ENCODE measurements at regions not wholly inside any gene's neighbourhood (a gene's known extent, or its start where the extent isn't known, plus 50 kb on each side); places are given as distances from the start of the nearest gene placed in this dataset.
A peak's percentile ranks its signal among the peaks of the same experiment; 100 is the strongest.
"Not testable (repeated sequence)": the region's sequence is repeated elsewhere in the genome, so short reads cannot be mapped to it uniquely, and the experiment has no call there.

GRCh38 chr6:27773542-27774263 lies 138.5 kb downstream of the OR2B2 start:
- not testable (repeated sequence) for DNase-seq (ENCODE audit: low read depth in 2 of 2)

- peak; percentile 70 to 73 for DNase-seq (ENCODE audit: low read depth in 2 of 2)
Observed at GRCh38 chr6:27772261-27773001, 139.8 kb downstream of the OR2B2 start.

- no peak for DNase-seq (ENCODE audit: low read depth in 2 of 2)
Observed at GRCh38 chr6:27771235-27771634, 141.0 kb downstream of the OR2B2 start.

GRCh38 chr6:27770724-27771123 lies 141.5 kb downstream of the OR2B2 start:
- no peak for DNase-seq (ENCODE audit: low read depth in 2 of 2)

- DNase-seq (ENCODE audit: low read depth in 2 of 2): no peak
Observed at GRCh38 chr6:27768556-27768955, 143.6 kb downstream of the OR2B2 start.

- no peak for DNase-seq (ENCODE audit: low read depth in 2 of 2)
Observed at GRCh38 chr6:27767851-27768250, 144.3 kb downstream of the OR2B2 start.

GRCh38 chr6:27766405-27766804 lies 145.8 kb downstream of the OR2B2 start:
- no peak for DNase-seq (ENCODE audit: low read depth in 2 of 2)

GRCh38 chr6:27765028-27765590 lies 147.1 kb downstream of the OR2B2 start:
- no peak for DNase-seq (ENCODE audit: low read depth in 2 of 2)

GRCh38 chr6:27761391-27761790 lies 150.8 kb downstream of the OR2B2 start:
- no peak for DNase-seq (ENCODE audit: low read depth in 2 of 2)

- DNase-seq (ENCODE audit: low read depth in 2 of 2): no peak
Observed at GRCh38 chr6:27760464-27760863, 151.7 kb downstream of the OR2B2 start.

- no peak for DNase-seq (ENCODE audit: low read depth in 2 of 2)
Observed at GRCh38 chr6:27759930-27760329, 152.3 kb downstream of the OR2B2 start.

GRCh38 chr6:27758491-27758890 lies 153.7 kb downstream of the OR2B2 start:
- DNase-seq (ENCODE audit: low read depth in 2 of 2): no peak

- peak in 1 of 2 donors; percentile 33 for DNase-seq (ENCODE audit: low read depth in 2 of 2)
Observed at GRCh38 chr6:27757307-27757706, 154.9 kb downstream of the OR2B2 start.

GRCh38 chr6:27755768-27756167 lies 156.4 kb downstream of the OR2B2 start:
- DNase-seq (ENCODE audit: low read depth in 2 of 2): no peak

- no peak for DNase-seq (ENCODE audit: low read depth in 2 of 2)
Observed at GRCh38 chr6:27754408-27754782, 157.8 kb downstream of the OR2B2 start.

- peak; percentile 24 to 50 for DNase-seq (ENCODE audit: low read depth in 2 of 2)
Observed at GRCh38 chr6:27753668-27754407, 158.4 kb downstream of the OR2B2 start.

- DNase-seq (ENCODE audit: low read depth in 2 of 2): no peak
Observed at GRCh38 chr6:27752038-27752885, 159.9 kb downstream of the OR2B2 start.

- no peak for DNase-seq (ENCODE audit: low read depth in 2 of 2)
Observed at GRCh38 chr6:27748661-27749060, 163.5 kb downstream of the OR2B2 start.

- DNase-seq (ENCODE audit: low read depth in 2 of 2): no peak
Observed at GRCh38 chr6:27747637-27748036, 164.6 kb downstream of the OR2B2 start.

- DNase-seq (ENCODE audit: low read depth in 2 of 2): not testable (repeated sequence)
Observed at GRCh38 chr6:27746860-27747259, 165.3 kb downstream of the OR2B2 start.

GRCh38 chr6:27743787-27744186 lies 168.4 kb downstream of the OR2B2 start:
- no peak for DNase-seq (ENCODE audit: low read depth in 2 of 2)

Data from stimulated activated CD8-positive, alpha-beta memory T cell treated with anti-CD3 and anti-CD28 coated beads, Interleukin-2, amount 100 ng/mL, for 1 hour (primary cell).